Lower leg skin (tissue), 4 donors: ENCODE measurements at regions not wholly inside any gene's neighbourhood (a gene's known extent, or its start where the extent isn't known, plus 50 kb on each side); places are given as distances from the start of the nearest gene placed in this dataset.
"Not testable (repeated sequence)": the region's sequence is repeated elsewhere in the genome, so short reads cannot be mapped to it uniquely, and the experiment has no call there.

ENCODE experiments used
- DNase-seq, 2 donors: peaks; one replicate each; pipeline ENCODE4 v3.0.0-alpha.2; 2019; ENCODE audit warnings: low spot score in 2 of 2
- H3K4me3 ChIP-seq: fragments of 200-600 bp; sonication (generic); 2 replicates; pipeline ENCODE4 v1.5.1; 2017; ENCODE audit warnings: mild to moderate bottlenecking, low read depth; ENCODE audit not compliant: poor library complexity, severe bottlenecking
- POLR2A ChIP-seq, 2 donors: fragments of 450-650 bp; IDR thresholded peaks; one replicate each; pipeline ENCODE4 v1.6.1; 2016 to 2017; ENCODE audit warnings: antibody characterized with exemption in 2 of 2, mild to moderate bottlenecking in 1 of 2, moderate library complexity in 1 of 2
- WGBS, 2 donors: methylation state at CpG; one replicate each; pipeline ENCODE4 v1.1.5; 2018; 5-methylcytosine and 5-hydroxymethylcytosine counted together
- intact Hi-C: fragments of 100-400 bp; cut with DNase I; formaldehyde crosslinking; loops from one replicate; pipeline ENCODE4 v1.15.0; 2023; ENCODE audit warnings: low total_unique reads
- TF ChIP-seq, protein P1 (sequence below), 3 donors: fragments of 450-650 bp; IDR thresholded peaks; one replicate each; pipeline ENCODE4 v1.5.1; 2016; ENCODE audit warnings: antibody characterized with exemption in 3 of 3, mild to moderate bottlenecking in 3 of 3, moderate library complexity in 2 of 3

DNA sequence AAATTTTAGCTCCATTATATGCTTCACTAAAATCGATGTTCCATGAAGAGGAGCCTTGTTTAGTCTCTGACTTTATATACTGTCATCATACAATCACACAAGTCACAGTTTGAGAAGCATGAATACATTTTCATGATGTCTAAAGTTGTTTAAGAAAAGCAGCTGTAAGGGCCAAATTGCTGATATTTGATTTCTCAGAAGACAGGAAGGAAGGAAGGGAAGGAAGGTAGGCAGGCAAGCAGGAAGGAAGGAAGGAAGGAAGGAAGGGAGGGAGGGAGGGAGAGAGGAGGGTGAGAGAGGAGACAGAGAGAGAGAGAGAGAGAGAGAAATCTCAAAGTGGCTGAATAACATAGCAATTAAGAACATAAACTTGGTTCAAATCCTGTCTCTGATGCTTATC is 153.7 kb downstream of the RTL9 start:
- DNase-seq = no peak
- TF ChIP-seq POLR2A (IDR thresholded peaks at IDR 0.05) = no peak
- TF ChIP-seq, protein P1, sequence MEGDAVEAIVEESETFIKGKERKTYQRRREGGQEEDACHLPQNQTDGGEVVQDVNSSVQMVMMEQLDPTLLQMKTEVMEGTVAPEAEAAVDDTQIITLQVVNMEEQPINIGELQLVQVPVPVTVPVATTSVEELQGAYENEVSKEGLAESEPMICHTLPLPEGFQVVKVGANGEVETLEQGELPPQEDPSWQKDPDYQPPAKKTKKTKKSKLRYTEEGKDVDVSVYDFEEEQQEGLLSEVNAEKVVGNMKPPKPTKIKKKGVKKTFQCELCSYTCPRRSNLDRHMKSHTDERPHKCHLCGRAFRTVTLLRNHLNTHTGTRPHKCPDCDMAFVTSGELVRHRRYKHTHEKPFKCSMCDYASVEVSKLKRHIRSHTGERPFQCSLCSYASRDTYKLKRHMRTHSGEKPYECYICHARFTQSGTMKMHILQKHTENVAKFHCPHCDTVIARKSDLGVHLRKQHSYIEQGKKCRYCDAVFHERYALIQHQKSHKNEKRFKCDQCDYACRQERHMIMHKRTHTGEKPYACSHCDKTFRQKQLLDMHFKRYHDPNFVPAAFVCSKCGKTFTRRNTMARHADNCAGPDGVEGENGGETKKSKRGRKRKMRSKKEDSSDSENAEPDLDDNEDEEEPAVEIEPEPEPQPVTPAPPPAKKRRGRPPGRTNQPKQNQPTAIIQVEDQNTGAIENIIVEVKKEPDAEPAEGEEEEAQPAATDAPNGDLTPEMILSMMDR (IDR thresholded peaks at IDR 0.05) = no peak
- WGBS, 2 donors = 79 to 96% methylated on average over 1 of the region's 1 CpG
- H3K4me3 ChIP-seq = no peak overlapping the region
- intact Hi-C loops = no loop called here

GRCh38 chrX:110514509-110514908 is 155.9 kb downstream of the RTL9 start:
- no peak overlapping the region for H3K4me3 ChIP-seq
- 50 to 62% methylated on average over 2 of the region's 2 CpGs for WGBS, 2 donors
- TF ChIP-seq, protein P1 (IDR thresholded peaks at IDR 0.05) = no peak
- TF ChIP-seq POLR2A (IDR thresholded peaks at IDR 0.05) = no peak
- intact Hi-C loops = no loop called here
- no peak for DNase-seq

DNA sequence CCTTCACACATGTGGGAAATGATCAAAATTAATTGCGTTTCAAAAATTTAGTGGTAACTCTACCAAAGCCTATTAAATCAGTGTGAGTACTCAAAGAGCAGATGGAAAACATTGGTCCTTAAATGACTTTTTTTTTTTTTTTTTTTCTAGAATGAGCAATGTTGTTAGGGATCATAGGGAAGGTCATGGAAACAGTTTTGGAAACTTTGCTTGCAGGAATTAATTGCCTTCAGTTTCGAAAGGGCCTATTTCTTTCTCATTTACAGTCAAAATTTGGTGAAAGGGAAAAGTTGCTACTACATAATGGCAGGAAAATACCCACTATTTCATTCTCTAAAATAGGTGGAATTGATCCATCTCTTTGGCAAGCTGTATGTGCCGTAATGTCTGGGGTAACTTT is 160.9 kb downstream of the RTL9 start:
- no peak overlapping the region for H3K4me3 ChIP-seq
- 68 to 72% methylated on average over 3 of the region's 3 CpGs for WGBS, 2 donors
- intact Hi-C loops = no loop called here
- TF ChIP-seq POLR2A (IDR thresholded peaks at IDR 0.05) = no peak
- TF ChIP-seq, protein P1 (IDR thresholded peaks at IDR 0.05) = no peak
- no peak for DNase-seq

DNA sequence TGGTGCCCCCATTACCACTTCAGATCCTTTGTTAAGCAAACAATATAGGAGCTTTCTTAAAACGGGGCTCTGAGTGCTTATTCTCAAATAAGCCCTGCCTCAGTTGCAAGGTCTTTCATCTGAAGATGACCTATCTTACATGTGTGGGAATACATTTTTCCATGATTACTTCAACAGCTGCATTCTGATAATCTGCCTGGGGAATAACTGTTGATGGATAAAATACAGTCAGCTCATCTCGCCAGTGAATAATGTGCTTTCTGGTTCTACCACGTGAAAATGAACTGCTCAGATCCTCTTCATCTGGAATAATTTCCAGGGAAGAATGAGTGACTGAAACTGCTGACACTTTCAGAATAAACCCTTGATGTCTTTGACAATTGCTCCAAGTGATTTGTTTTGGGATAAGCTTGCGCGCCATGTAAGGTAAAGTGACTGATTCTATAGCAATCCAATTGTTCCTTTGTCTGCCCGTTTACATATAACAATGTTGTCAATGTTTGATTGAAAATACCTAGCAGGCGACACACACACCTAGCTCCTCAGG is 161.3 kb downstream of the RTL9 start:
- intact Hi-C loops = no loop called here
- 60 to 74% methylated on average over 7 of the region's 7 CpGs for WGBS, 2 donors
- H3K4me3 ChIP-seq = no peak overlapping the region
- no peak for DNase-seq
- TF ChIP-seq POLR2A (IDR thresholded peaks at IDR 0.05) = no peak
- TF ChIP-seq, protein P1 (IDR thresholded peaks at IDR 0.05) = no peak

DNA sequence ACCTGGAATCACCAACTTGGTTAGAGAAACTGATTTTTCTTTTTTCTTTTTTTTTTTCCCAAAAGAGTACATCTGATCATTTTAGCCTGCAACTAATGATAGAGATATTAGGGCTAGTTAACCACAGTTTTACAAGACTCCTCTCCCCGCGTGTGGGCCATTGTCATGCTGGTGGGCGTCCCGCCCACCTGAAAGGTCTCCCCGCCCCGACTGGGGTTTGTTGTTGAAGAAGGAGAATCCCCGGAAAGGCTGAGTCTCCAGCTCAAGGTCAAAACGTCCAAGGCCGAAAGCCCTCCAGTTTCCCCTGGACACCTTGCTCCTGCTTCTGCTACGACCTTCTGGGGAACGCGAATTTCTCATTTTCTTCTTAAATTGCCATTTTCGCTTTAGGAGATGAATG is 162.0 kb downstream of the RTL9 start:
- DNase-seq, H3K4me3 ChIP-seq, intact Hi-C loops: not testable (repeated sequence)
- WGBS, 2 donors = 50 to 71% methylated on average over 13 of the region's 13 CpGs

GRCh38 chrX:110531873-110532580 is 173.4 kb downstream of the RTL9 start:
- WGBS, 2 donors = 37 to 46% methylated on average over 2 of the region's 2 CpGs
- TF ChIP-seq, protein P1 (IDR thresholded peaks at IDR 0.05) = no peak
- TF ChIP-seq POLR2A (IDR thresholded peaks at IDR 0.05) = no peak
- H3K4me3 ChIP-seq = no peak overlapping the region
- DNase-seq = no peak
- intact Hi-C loops = no loop called here
